OCI-M2 (cell line): ENCODE measurements at regions not wholly inside any gene's neighbourhood (a gene's known extent, or its start where the extent isn't known, plus 50 kb on each side); places are given as distances from the start of the nearest gene placed in this dataset.

ENCODE experiments used
- DNase-seq: peaks from one replicate; lab custom pipeline; 2025; ENCODE audit not compliant: unreplicated experiment; lab: John Stamatoyannopoulos, UW

DNA sequence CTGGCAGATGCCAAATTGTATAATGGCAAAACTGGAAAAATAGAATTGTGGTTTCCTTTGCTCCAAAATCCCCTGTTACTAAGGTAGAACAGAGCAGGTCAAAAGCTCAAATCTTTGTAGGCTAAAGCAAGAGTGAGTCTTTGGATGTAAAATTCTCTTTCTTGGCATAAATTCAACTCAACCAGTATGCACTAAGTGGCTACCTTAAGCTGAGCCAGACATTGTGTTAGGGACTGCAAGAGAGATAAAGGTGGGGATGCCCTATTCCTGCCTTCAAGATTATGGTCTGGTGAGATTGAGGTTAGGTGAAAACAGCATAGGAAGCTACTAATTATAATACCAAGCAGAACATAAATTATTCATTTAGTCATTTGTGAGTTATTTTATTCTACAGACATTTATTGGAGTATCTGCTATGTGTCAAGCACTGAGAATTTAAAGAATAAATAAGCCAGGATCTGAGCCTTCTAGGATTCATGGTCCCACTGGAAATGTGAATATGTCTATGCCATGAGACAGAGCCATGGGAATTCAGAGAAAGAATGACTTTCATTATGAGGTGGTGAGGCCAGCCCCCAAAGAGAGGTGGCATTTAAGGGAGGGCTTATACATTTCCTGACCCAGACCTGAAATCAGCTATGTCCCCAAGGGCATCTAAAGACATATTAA, 198.0 kb upstream of the NCKAP5 start:
- DNase-seq: no peak

DNA sequence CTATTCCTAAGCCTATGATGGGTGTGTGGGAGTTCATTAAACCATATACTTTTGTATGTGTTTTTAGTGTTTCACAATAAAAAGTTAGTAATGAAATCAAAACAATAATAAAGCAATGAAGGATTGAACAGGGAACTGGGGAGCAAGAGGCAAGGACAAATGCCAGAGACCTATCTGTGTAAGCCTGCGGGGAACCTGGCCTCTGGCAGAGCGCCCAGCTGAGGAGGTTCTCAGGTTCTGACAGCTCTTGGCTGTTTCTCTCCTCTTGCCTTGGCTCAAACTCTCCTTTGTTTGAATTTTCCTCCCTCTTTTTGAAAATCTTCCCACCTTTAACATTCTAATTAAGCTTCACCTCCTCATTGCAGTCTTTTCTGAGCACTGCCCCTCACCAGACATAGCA, 200.0 kb upstream of the NCKAP5 start:
- DNase-seq: no peak

DNA sequence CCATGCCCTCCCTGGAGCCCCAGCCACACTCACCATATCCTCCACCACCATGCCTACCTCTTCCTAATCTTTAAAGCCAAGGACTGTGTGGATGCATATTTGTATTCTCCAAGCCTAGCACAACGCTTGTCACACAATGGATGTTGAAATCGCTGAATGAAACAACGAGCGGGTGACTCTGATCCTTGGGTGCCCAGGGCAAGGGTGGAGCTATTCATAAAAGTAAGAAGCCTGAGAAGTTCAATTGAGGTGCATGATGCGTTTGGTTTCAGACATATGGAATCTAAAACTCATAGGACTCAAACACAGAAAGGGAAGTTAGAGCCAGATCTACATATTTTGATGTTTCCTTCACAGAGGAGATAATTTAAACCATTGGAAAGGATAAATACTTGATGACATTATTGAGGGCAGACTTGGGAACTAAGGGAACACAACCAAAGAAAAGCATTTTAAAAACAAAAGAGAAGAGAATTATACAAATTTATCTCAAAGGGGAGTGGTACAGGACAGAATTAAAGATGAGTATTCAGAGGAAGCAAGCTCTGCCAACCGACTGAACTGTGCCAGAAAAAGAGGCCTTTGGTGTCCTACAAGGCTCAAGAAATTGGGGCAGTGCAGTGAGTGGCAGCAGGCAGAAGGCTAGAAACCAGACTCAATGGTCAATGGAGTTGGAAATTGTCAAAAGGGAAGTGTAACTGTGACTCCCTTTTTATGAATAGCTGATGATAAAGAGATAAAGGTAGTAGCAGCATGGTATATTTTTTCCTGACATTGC, 200.6 kb upstream of the NCKAP5 start:
- DNase-seq: no peak

- DNase-seq: no peak
Observed at GRCh38 chr2:133773854-133774653, 205.8 kb upstream of the NCKAP5 start.

- no peak for DNase-seq
Observed at GRCh38 chr2:133774654-133775015, 206.4 kb upstream of the NCKAP5 start.

- no peak for DNase-seq
Observed at GRCh38 chr2:133776936-133777573, 208.8 kb upstream of the NCKAP5 start.

GRCh38 chr2:133777574-133777960, 209.3 kb upstream of the NCKAP5 start:
- DNase-seq: no peak

GRCh38 chr2:133780099-133780996, 212.1 kb upstream of the NCKAP5 start:
- DNase-seq: no peak

- DNase-seq: no peak
Observed at GRCh38 chr2:133780997-133781513, 212.8 kb upstream of the NCKAP5 start.

- DNase-seq: no peak
Observed at GRCh38 chr2:133787207-133787606, 218.9 kb upstream of the NCKAP5 start.

DNA sequence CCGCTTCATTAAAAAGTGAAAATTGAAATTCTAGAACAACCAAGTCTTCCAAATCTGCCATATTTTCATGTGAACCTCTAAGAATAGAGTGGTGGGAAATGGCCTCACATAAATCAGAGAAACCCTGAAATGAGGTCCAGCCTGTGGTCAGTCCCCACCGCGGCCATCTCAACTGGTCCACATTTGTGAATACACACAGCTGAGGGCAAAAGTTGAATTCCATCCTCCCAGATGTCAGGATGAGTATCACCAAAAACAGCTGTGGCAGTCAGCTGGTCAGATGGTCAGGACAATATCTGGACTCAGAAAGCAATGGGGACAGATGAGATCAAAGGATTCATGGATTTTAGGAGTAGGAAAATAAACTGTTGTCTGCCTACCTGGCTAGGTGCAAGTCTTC, 219.4 kb upstream of the NCKAP5 start:
- DNase-seq: no peak

DNA sequence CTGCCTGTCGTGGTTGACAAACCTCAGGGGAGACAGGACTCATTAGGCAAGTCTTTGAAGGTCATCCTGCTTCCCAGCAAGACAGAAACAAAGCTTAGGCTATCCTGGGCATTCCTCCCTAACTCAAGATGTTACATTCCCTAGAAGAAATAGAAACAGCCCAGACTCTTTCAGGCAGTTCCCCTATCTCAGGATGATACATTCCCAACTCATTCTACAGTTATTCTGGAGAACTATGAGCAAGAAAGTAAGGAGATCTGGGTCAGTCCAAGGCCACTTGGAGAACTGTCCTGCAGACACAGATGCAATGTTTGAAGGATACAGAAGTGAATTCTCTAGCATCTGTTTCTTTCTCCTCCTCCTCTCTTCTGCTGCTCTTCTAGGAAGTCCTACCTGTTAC, 220.1 kb upstream of the NCKAP5 start:
- no peak for DNase-seq

DNA sequence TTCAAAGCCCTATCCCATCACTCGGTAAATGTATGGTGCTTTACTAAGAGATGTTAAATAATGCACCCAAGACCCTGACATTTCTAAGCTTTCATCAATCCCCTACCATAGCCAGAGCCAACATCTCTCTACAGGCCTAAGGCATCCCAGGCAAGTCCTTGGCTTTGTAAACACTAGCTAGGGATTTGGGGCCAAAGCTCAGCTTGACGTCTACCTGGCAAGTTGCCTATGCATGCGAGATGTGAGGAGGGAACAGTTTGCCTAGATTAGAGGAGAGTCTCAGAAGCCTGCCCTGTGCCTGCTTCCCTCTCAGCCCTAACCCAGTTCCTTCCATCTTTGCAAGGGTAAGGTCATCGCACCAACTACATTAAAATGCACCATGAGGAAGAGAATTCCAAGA, 221.5 kb upstream of the NCKAP5 start:
- no peak for DNase-seq

GRCh38 chr2:133790711-133791110, 222.4 kb upstream of the NCKAP5 start:
- DNase-seq: no peak

GRCh38 chr2:133791191-133791590, 222.9 kb upstream of the NCKAP5 start:
- no peak for DNase-seq

DNA sequence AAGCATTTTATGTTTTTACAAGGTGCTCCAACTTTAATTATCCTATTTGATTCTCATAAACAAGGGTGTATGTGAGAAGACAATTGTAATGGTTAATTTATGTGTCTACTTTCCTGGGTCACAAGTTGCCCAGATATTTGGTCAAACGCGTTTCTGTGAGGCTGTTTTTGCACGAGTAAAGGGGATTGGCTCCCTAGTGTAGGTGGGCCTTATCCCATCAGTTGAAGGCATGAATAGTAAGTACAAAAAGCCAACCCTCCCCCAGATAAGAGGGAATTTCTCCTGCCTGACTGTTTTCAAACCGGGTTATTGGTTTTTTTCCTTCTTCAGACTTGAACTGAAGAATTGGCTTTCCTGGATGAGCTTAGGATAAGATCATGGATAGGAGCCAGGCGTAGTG, 224.0 kb upstream of the NCKAP5 start:
- no peak for DNase-seq

DNA sequence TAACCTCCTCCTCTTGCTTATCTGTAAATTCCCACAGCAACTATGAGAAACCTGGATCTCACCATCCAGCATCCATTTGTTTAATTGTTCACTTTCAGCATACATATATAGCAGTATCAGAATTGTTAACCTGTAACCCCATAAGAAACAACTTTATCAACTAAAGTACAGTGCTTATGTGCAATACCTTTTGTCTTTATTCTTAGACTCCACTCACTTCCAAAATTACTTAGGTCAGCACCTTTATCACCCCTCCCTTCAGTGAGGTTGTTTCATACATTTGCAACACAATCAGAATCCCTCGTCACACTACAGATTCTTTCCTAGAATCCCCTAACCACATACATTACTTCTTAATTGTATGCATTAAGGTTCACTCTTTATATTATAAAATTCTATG, 225.9 kb upstream of the NCKAP5 start:
- DNase-seq: no peak

GRCh38 chr2:133801946-133802345, 233.7 kb upstream of the NCKAP5 start:
- DNase-seq: no peak

- DNase-seq: no peak
Observed at GRCh38 chr2:133802409-133803039, 234.3 kb upstream of the NCKAP5 start.

GRCh38 chr2:133806564-133806963, 238.3 kb upstream of the NCKAP5 start:
- DNase-seq: no peak
